Heart right ventricle (tissue), 16 donors: ENCODE measurements at regions not wholly inside any gene's neighbourhood (a gene's known extent, or its start where the extent isn't known, plus 50 kb on each side); places are given as distances from the start of the nearest gene placed in this dataset.

Experiments used
- ATAC-seq, 8 donors: fragments of 200-7000 bp; cut with Tn5 transposase; one replicate each; pipeline ENCODE4 v1.9.1; 2020; ENCODE audit warnings: mild to moderate bottlenecking in 8 of 8, moderate library complexity in 8 of 8, moderate number of reproducible peaks in 1 of 8
- DNase-seq, 2 donors: peaks; one replicate each; pipeline ENCODE4 v3.0.0-alpha.2; 2020
- H3K27ac ChIP-seq, 10 donors: fragments of 200-600 bp; sonication (generic) in 2 of 10; one replicate each; pipeline versions ENCODE4 v1.5.0 to v1.8.0; 2020 to 2022; ENCODE audit warnings: mild to moderate bottlenecking in 3 of 10
- H3K27me3 ChIP-seq, 7 donors: fragments of 200-600 bp; one replicate each; pipeline ENCODE4 v1.8.0; 2021 to 2022; ENCODE audit warnings: mild to moderate bottlenecking in 2 of 7
- H3K36me3 ChIP-seq, 9 donors: fragments of 200-600 bp; sonication (generic) in 1 of 9; one replicate each; pipeline versions ENCODE4 v1.5.0 to v1.8.0; 2020 to 2022; ENCODE audit warnings: mild to moderate bottlenecking in 2 of 9
- H3K4me1 ChIP-seq, 9 donors: fragments of 200-600 bp; sonication (generic) in 1 of 9; one replicate each; pipeline versions ENCODE4 v1.5.0 to v1.8.0; 2020 to 2022; ENCODE audit warnings: mild to moderate bottlenecking in 4 of 9
- H3K4me3 ChIP-seq, 10 donors: fragments of 200-600 bp; sonication (generic) in 2 of 10; one replicate each; pipeline versions ENCODE4 v1.5.0 to v1.8.0; 2020 to 2022; ENCODE audit warnings: mild to moderate bottlenecking in 7 of 10, moderate library complexity in 2 of 10
- H3K9me3 ChIP-seq, 11 donors: fragments of 200-600 bp in 10 of 11; sonication (generic) in 2 of 11; one replicate each; pipeline versions ENCODE4 v1.5.0 to v1.8.0; 2013 to 2022; ENCODE audit warnings: mild to moderate bottlenecking in 2 of 11, control low read depth in 1 of 11, moderate library complexity in 1 of 11
- CTCF ChIP-seq, 9 donors: fragments of 200-600 bp; sonication (generic) in 2 of 9; IDR thresholded peaks; one replicate each; pipeline versions ENCODE4 v1.5.0 to v1.8.0; 2021 to 2022; ENCODE audit warnings: antibody characterized with exemption in 9 of 9, mild to moderate bottlenecking in 5 of 9, moderate library complexity in 1 of 9
- WGBS, 2 donors: extraction: QIAGEN DNeasy Blood & Tissue Kit; methylation state at CpG; one replicate each; pipeline ENCODE4 v1.1.7; 2013; ENCODE audit warnings: inconsistent platforms in 1 of 2; 5-methylcytosine and 5-hydroxymethylcytosine counted together
- intact Hi-C, 10 donors: fragments of 100-400 bp; cut with DNase I; formaldehyde crosslinking; loops; one replicate each; pipeline versions ENCODE4 v1.11.1 to v1.14.2; 2022
- donor health status: Arrhythmogenic right ventricular cardiomyopathy.
- donor health status: ischemic (EF 13 %, LVEDD 7.1; RV severe dilation, severe dysfunction).
- donor health status: healthy with polysubstance abuse.
- donor health status: DM: no; HTN: yes; CAD: no.
- donor health status: DM: no; HTN: no; CAD: no.
- donor health status: ischemic (EF 25% LVEDD 6.9; RV normal size, moderate dysfunction).
- donor health status: ischemic (EF 25% LVEDD 5.7; RV mildly dilated, moderate dysfunction).
- donor health status: healthy.
- donor health status: DM: yes; HTN: yes; CAD: no.
- donor health status: Ischemic cardiomyopathy.
- donor health status: ischemic (EF 35%, LVEDD 5.7; RV mildly dilated, moderate dysfunction).
- donor health status: nonischemic (EF 11% LVEDD 7.7; RV severe dilation, severe dysfunction).
- donor health status: DM: yes; HTN: yes; CAD: no.
- donor health status: PGD.
- donor health status: ischemic (EF 29% LVEDD 5.4; RV normal size, mild dysfunction).
- donor health status: nonischemic (EF 23%, LVEDD 6.1; RV moderate dilation, normal function).

- ATAC-seq (peak in 7 of 8 donors; percentile 37 to 73 (median 62)), DNase-seq (peak in 1 of 2 donors; percentile 4)
- no peaks in the 10 kb centered on the region for H3K9me3 ChIP-seq
- WGBS, 2 donors: 43 to 54% methylated on average over 2 of the region's 2 CpGs
- H3K4me1 ChIP-seq: no peaks in the 10 kb centered on the region
- H3K36me3 ChIP-seq: no peaks in the 10 kb centered on the region
- intact Hi-C loops: loop anchor here in 6 of 10 donors (5.0 to 10.0 kb wide), 5 partner anchors 969 to 1161 kb away; no protein-coding TSS in a partner anchor
- H3K27me3 ChIP-seq: no peaks in the 10 kb centered on the region
- H3K4me3 ChIP-seq: no peak overlapping the region
- TF ChIP-seq CTCF (IDR thresholded peaks at IDR 0.05): no peak
- H3K27ac ChIP-seq: no peak overlapping the region
These were observed 288.6 kb upstream of the DAB2 start for GRCh38 chr5:39713250-39713916.

GRCh38 chr5:39712316-39713249 is 287.8 kb upstream of the DAB2 start:
- 90% methylated on average over 5 of the region's 5 CpGs for WGBS, 2 donors
- no peaks in the 10 kb centered on the region for H3K36me3 ChIP-seq
- H3K9me3 ChIP-seq: no peaks in the 10 kb centered on the region
- no peak for ATAC-seq
- H3K27ac ChIP-seq: no peak overlapping the region
- H3K4me3 ChIP-seq: no peak overlapping the region
- DNase-seq: no peak
- intact Hi-C loops: loop anchor here in 6 of 10 donors (5.0 to 10.0 kb wide), 5 partner anchors 970 to 1162 kb away; no protein-coding TSS in a partner anchor
- no peak for TF ChIP-seq CTCF (IDR thresholded peaks at IDR 0.05)
- H3K27me3 ChIP-seq: no peaks in the 10 kb centered on the region
- H3K4me1 ChIP-seq: no peaks in the 10 kb centered on the region

GRCh38 chr5:39711821-39712220 is 287.0 kb upstream of the DAB2 start:
- Histone ChIP-seq H3K36me3 (no peaks in the 10 kb centered on the region), H3K9me3 (no peaks in the 10 kb centered on the region), H3K4me1 (no peaks in the 10 kb centered on the region), H3K27me3 (no peaks in the 10 kb centered on the region), H3K27ac (no peak overlapping the region), H3K4me3 (no peak overlapping the region)
- TF ChIP-seq CTCF (IDR thresholded peaks at IDR 0.05): no peak
- DNase-seq (no peak), ATAC-seq (no peak)
- intact Hi-C loops: loop anchor here in 6 of 10 donors (5.0 to 10.0 kb wide), 5 partner anchors 970 to 1163 kb away; no protein-coding TSS in a partner anchor

GRCh38 chr5:39709032-39709431 is 284.3 kb upstream of the DAB2 start:
- WGBS, 2 donors: 72 to 75% methylated on average over 4 of the region's 4 CpGs
- ATAC-seq: no peak
- no peak for DNase-seq
- no peak overlapping the region for H3K27ac ChIP-seq
- no peaks in the 10 kb centered on the region for H3K27me3 ChIP-seq
- no peaks in the 10 kb centered on the region for H3K9me3 ChIP-seq
- no peak overlapping the region for H3K4me3 ChIP-seq
- intact Hi-C loops: no loop called here
- H3K4me1 ChIP-seq: no peaks in the 10 kb centered on the region
- no peaks in the 10 kb centered on the region for H3K36me3 ChIP-seq
- no peak for TF ChIP-seq CTCF (IDR thresholded peaks at IDR 0.05)
